Endothelial cell (in vitro differentiated cells): ENCODE measurements at regions not wholly inside any gene's neighbourhood (a gene's known extent, or its start where the extent isn't known, plus 50 kb on each side); places are given as distances from the start of the nearest gene placed in this dataset.

ENCODE experiments used
- DNase-seq: peaks from one replicate; pipeline ENCODE4 v3.0.0; 2021; ENCODE audit warnings: low spot score
- H3K27ac Mint-ChIP-seq: one replicate; pipeline ENCODE4 v1.8.0; 2021; ENCODE audit warnings: mixed read lengths, inconsistent platforms; ENCODE audit not compliant: unreplicated experiment
- H3K27me3 Mint-ChIP-seq: one replicate; pipeline ENCODE4 v1.8.0; 2021; ENCODE audit warnings: mild to moderate bottlenecking, moderate library complexity, mixed read lengths, inconsistent platforms; ENCODE audit not compliant: unreplicated experiment
- H3K36me3 Mint-ChIP-seq: one replicate; pipeline ENCODE4 v1.8.0; 2021; ENCODE audit warnings: mild to moderate bottlenecking, low read depth, mixed read lengths, inconsistent platforms; ENCODE audit not compliant: unreplicated experiment
- H3K4me1 Mint-ChIP-seq: one replicate; pipeline ENCODE4 v1.8.0; 2021; ENCODE audit warnings: mild to moderate bottlenecking, mixed read lengths, inconsistent platforms; ENCODE audit not compliant: unreplicated experiment
- H3K4me3 Mint-ChIP-seq: one replicate; pipeline ENCODE4 v1.8.0; 2021; ENCODE audit warnings: mild to moderate bottlenecking, mixed read lengths, inconsistent platforms; ENCODE audit not compliant: unreplicated experiment
- H3K9me3 Mint-ChIP-seq: one replicate; pipeline ENCODE4 v1.8.0; 2021; ENCODE audit warnings: mixed read lengths, inconsistent platforms; ENCODE audit not compliant: unreplicated experiment
- TF ChIP-seq, protein P1 (sequence below): fragments of 200-600 bp; sonication (generic); IDR thresholded peaks from one replicate; pipeline ENCODE4 v1.5.0; 2021; ENCODE audit warnings: antibody characterized with exemption; ENCODE audit not compliant: unreplicated experiment

DNA sequence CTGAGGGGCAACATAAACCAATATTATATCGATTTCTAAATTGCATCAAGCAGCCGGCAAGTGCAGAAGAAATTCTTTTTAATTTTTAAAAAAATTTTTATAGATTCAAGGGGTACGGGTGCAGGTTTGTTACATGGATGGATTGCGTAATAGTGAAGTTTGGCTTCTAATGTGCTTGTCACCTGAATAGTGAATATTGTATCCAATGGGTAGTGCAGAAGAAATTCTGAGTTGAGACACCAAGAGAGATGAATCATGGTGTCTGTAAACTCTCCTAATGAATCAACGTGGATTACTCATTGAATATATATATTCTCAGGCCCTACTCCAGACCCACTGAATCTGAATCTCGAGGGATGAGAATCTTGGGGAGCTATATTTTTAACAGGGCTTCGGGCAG is 253.7 kb upstream of the FOXD3 start:
- H3K27me3 Mint-ChIP-seq, result peaks cover 2% of the 10 kb centered on the region
- no peak for DNase-seq
- H3K9me3 Mint-ChIP-seq, result no peaks in the 10 kb centered on the region
- no peaks in the 10 kb centered on the region for H3K36me3 Mint-ChIP-seq
- H3K4me3 Mint-ChIP-seq, result no peak overlapping the region
- TF ChIP-seq, protein P1, sequence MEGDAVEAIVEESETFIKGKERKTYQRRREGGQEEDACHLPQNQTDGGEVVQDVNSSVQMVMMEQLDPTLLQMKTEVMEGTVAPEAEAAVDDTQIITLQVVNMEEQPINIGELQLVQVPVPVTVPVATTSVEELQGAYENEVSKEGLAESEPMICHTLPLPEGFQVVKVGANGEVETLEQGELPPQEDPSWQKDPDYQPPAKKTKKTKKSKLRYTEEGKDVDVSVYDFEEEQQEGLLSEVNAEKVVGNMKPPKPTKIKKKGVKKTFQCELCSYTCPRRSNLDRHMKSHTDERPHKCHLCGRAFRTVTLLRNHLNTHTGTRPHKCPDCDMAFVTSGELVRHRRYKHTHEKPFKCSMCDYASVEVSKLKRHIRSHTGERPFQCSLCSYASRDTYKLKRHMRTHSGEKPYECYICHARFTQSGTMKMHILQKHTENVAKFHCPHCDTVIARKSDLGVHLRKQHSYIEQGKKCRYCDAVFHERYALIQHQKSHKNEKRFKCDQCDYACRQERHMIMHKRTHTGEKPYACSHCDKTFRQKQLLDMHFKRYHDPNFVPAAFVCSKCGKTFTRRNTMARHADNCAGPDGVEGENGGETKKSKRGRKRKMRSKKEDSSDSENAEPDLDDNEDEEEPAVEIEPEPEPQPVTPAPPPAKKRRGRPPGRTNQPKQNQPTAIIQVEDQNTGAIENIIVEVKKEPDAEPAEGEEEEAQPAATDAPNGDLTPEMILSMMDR, result no peak
- peaks cover 2% of the 10 kb centered on the region for H3K4me1 Mint-ChIP-seq
- no peak overlapping the region for H3K27ac Mint-ChIP-seq

DNA sequence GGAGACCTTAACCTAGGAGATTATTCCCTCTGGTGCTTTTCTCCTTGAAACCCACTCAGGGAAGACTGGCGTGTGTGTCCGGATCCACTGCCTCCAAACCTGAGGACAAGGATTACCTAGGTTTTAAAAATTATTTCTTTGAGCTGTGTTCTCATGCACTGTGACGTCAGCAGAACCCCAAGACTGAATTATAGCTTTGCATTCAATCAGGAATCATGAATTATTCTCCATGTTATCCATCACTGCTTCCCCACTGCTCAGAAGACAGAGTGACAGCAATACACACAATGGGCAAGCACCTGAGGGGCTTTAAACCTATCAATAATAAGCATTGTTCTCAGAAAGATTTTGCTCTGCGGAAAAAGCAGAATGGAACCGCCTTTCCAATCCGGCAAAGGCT is 253.2 kb upstream of the FOXD3 start:
- Mint-ChIP-seq H3K9me3 (no peaks in the 10 kb centered on the region), H3K4me3 (no peak overlapping the region), H3K36me3 (no peaks in the 10 kb centered on the region), H3K4me1 (peaks cover 2% of the 10 kb centered on the region), H3K27ac (no peak overlapping the region), H3K27me3 (peaks cover 2% of the 10 kb centered on the region)
- no peak for DNase-seq
- TF ChIP-seq, protein P1, result no peak

DNA sequence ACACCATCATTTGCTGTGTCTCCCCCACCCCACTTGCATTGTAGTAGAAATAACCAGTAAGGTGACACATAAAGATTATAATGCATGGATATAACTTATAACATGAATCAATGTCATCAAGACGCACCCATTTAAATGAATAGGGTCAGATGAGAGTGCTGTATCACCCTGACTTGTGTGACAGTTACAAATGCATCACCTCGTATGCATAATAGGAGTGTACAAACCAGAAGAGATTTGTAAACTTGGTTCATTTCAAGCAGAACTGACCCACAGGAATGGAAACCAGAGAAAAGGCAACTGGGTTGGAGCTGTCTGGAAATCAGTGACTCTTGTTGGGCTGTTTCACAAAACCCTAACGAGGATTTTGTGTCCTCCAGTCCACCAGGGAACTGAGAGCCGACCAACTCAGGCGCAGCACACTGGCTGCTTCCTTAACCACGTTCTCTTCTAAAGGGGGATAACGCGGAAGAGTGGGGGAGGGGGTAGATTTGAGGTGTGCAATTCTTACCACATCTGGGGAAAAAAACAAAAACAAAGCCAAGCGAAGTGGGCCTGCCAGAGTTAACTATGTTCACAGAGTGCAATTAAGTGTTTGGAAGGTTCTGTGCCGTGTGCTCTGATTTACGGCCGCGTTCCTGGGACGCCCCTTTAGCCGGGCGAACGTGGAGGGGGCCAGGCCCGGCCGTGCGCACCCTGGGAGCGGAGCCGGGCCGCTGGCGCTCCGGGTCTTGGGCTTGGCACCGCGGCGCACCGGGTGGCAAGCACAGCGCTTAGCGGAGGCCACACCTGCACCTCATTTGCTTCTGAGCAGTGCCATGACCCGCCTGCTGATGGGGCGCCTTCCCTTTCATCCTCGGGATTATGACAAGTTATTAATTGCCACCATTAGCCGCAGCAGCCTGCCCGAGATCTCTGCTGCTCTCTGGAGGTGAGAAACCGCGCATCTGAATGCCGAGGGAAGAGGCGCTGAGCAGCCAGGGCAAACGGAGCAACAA is 248.8 kb upstream of the FOXD3 start:
- peaks cover 2% of the 10 kb centered on the region for H3K4me1 Mint-ChIP-seq
- H3K36me3 Mint-ChIP-seq, result no peaks in the 10 kb centered on the region
- peaks cover 1% of the 10 kb centered on the region for H3K27me3 Mint-ChIP-seq
- H3K4me3 Mint-ChIP-seq, result peak overlapping the region; percentile 78
- H3K27ac Mint-ChIP-seq, result no peak overlapping the region
- TF ChIP-seq, protein P1, result no peak
- no peaks in the 10 kb centered on the region for H3K9me3 Mint-ChIP-seq
- DNase-seq, result peak; percentile 36

DNA sequence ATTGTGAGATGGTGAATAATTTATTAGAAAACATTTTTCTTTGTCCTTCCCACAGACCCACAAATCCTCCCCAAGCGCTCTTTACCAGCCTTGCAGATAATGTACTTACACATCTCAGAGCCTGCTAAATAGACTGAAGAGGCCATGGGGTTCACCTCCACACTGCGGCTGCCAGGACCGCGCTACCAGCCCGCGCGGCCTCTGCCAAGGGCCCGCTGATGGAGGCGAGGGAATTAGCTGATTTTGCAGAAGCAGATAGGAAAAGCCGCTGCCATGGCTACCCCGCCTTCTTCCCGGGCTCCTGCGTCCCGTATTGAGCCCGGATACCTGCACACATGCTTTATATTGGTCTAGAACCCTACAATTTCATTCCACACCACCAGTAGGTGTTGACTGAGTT is 248.0 kb upstream of the FOXD3 start:
- Mint-ChIP-seq H3K4me3 (peak overlapping the region; percentile 68), H3K4me1 (peaks cover 2% of the 10 kb centered on the region), H3K9me3 (no peaks in the 10 kb centered on the region), H3K27ac (no peak overlapping the region), H3K27me3 (no peaks in the 10 kb centered on the region), H3K36me3 (no peaks in the 10 kb centered on the region)
- DNase-seq, result no peak
- TF ChIP-seq, protein P1, result no peak

DNA sequence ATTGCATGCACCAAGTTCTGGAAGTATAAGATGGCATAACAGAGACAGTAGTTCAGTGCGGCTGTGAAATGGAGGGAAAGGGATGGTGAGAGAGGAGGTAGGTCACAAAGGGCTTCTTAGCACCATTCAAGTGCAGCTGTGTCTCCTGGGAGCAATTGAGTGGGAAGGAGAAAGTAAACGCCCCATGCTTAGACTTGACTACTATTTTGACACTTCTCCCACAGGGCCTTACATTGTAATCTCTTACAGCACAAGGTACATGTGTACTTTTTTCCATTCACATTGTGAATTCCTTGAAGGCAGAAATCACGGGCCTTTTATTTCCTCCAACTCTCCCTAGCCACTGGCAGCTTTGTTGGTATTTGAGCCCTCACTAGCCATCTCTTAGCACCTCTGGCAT is 239.6 kb upstream of the FOXD3 start:
- Mint-ChIP-seq H3K4me1 (no peaks in the 10 kb centered on the region), H3K27me3 (no peaks in the 10 kb centered on the region), H3K36me3 (no peaks in the 10 kb centered on the region), H3K27ac (no peak overlapping the region), H3K4me3 (no peak overlapping the region), H3K9me3 (no peaks in the 10 kb centered on the region)
- DNase-seq, result no peak
- TF ChIP-seq, protein P1, result no peak
